IMR-90 (cell line): ENCODE measurements at regions not wholly inside any gene's neighbourhood (a gene's known extent, or its start where the extent isn't known, plus 50 kb on each side); places are given as distances from the start of the nearest gene placed in this dataset.

ENCODE experiments used
- ATAC-seq: fragments of 200-7000 bp; cut with Tn5 transposase; 2 replicates; pipeline ENCODE4 v1.9.1; 2020; ENCODE audit warnings: low read depth, mild to moderate bottlenecking, moderate library complexity
- BruUV-seq: library from RNA; stranded (reverse); fragments of 400-500 nt; replicated peaks from 2 replicates; lab custom pipeline; 2021; lab: Mats Ljungman, UMichigan
- CTCF ChIA-PET: fragments of 300-600 bp; formaldehyde crosslinking; extraction: SDS; loops from one replicate; lab custom pipeline; 2021; ENCODE audit warnings: antibody characterized with exemption; lab: Yijun Ruan, JAX
- POLR2A ChIA-PET: fragments of 300-600 bp; sonication (Branson Sonifier 250); formaldehyde crosslinking; loops from one replicate; lab custom pipeline; 2022; ENCODE audit warnings: antibody characterized with exemption; ENCODE audit not compliant: unreplicated experiment; lab: Charles Lee
- DNase-seq: peaks from one replicate; pipeline ENCODE4 v3.0.0; 2013
- H2AFZ ChIP-seq: replicated peaks from 2 replicates; pipeline ENCODE3; 2013; ENCODE audit warnings: low read length, mild to moderate bottlenecking; ENCODE audit not compliant: poor library complexity
- H2AK5ac ChIP-seq: 2 replicates; pipeline ENCODE4 v1.6.1; 2013; ENCODE audit warnings: low read depth, low read length, inconsistent platforms
- H2AK9ac ChIP-seq: replicated peaks from 2 replicates; pipeline ENCODE3; 2013; ENCODE audit warnings: mild to moderate bottlenecking, low read depth, low read length, moderate library complexity; ENCODE audit not compliant: poor library complexity
- H2BK120ac ChIP-seq: 2 replicates; pipeline ENCODE4 v1.6.1; 2013; ENCODE audit warnings: low read depth, low read length, inconsistent platforms
- H2BK15ac ChIP-seq: 3 replicates; pipeline ENCODE4 v1.6.1; 2013; ENCODE audit warnings: low read depth, low read length, inconsistent platforms
- H2BK20ac ChIP-seq: 2 replicates; pipeline ENCODE4 v1.6.1; 2013; ENCODE audit warnings: low read depth, mild to moderate bottlenecking, inconsistent platforms, low read length, moderate library complexity
- H2BK5ac ChIP-seq: 2 replicates; pipeline ENCODE4 v1.6.1; 2013; ENCODE audit warnings: mild to moderate bottlenecking, low read depth, low read length, inconsistent platforms; ENCODE audit not compliant: poor library complexity, severe bottlenecking
- H3K14ac ChIP-seq: replicated peaks from 2 replicates; pipeline ENCODE4 v1.6.1; 2013; ENCODE audit warnings: low read depth, low read length, inconsistent platforms
- H3K18ac ChIP-seq: 2 replicates; pipeline ENCODE4 v1.6.1; 2013; ENCODE audit warnings: low read depth, low read length, control low read depth
- H3K23ac ChIP-seq: 2 replicates; pipeline ENCODE4 v1.6.1; 2013; ENCODE audit warnings: low read depth, low read length, inconsistent platforms
- H3K27ac ChIP-seq: 2 replicates; pipeline ENCODE4 v1.5.1; 2013; ENCODE audit warnings: mild to moderate bottlenecking, control low read depth, low read length; ENCODE audit not compliant: insufficient read depth
- H3K27me3 ChIP-seq: 2 replicates; pipeline ENCODE4 v1.6.1; 2013; ENCODE audit warnings: low read length; ENCODE audit not compliant: control insufficient read depth, insufficient read depth
- H3K36me3 ChIP-seq: 2 replicates; pipeline ENCODE4 v1.6.1; 2013; ENCODE audit warnings: low read length, mixed read lengths; ENCODE audit not compliant: control insufficient read depth, insufficient read depth
- H3K4ac ChIP-seq: 2 replicates; pipeline ENCODE4 v1.6.1; 2013; ENCODE audit warnings: low read depth, low read length, inconsistent platforms
- H3K4me1 ChIP-seq: 2 replicates; pipeline ENCODE4 v1.6.1; 2013; ENCODE audit warnings: low read length, mixed read lengths; ENCODE audit not compliant: control insufficient read depth, insufficient read depth
- H3K4me2 ChIP-seq: 2 replicates; pipeline ENCODE4 v1.6.1; 2013; ENCODE audit warnings: low read depth, mild to moderate bottlenecking, control low read depth, low read length, moderate library complexity
- H3K4me3 ChIP-seq: 2 replicates; pipeline ENCODE4 v1.5.1; 2013; ENCODE audit warnings: low read depth, mild to moderate bottlenecking, control low read depth, low read length, moderate library complexity; ENCODE audit not compliant: insufficient read depth
- H3K56ac ChIP-seq: 2 replicates; pipeline ENCODE4 v1.6.1; 2013; ENCODE audit warnings: low read length, inconsistent platforms; ENCODE audit not compliant: insufficient read depth; ENCODE audit errors: extremely low read depth
- H3K79me1 ChIP-seq, 2 experiments: 2 replicates each; pipeline ENCODE4 v1.6.1; 2013; ENCODE audit warnings: low read length in 2 of 2, inconsistent platforms in 1 of 2, low read depth in 1 of 2
- H3K9ac ChIP-seq: 2 replicates; pipeline ENCODE4 v1.6.1; 2013; ENCODE audit warnings: low read depth, low read length, control low read depth
- H3K9me1 ChIP-seq: 2 replicates; pipeline ENCODE4 v1.6.1; 2013; ENCODE audit warnings: low read length, inconsistent platforms; ENCODE audit not compliant: insufficient read depth
- H3K9me3 ChIP-seq: 2 replicates; pipeline ENCODE4 v1.6.1; 2013; ENCODE audit warnings: low read length; ENCODE audit not compliant: control insufficient read depth, insufficient read depth
- H4K20me1 ChIP-seq: 2 replicates; pipeline ENCODE4 v1.6.1; 2013; ENCODE audit warnings: low read length, inconsistent platforms; ENCODE audit not compliant: insufficient read depth
- H4K5ac ChIP-seq: 2 replicates; pipeline ENCODE4 v1.6.1; 2013; ENCODE audit warnings: mild to moderate bottlenecking, low read depth, low read length, control low read depth
- H4K8ac ChIP-seq, 2 experiments: 2 replicates each; pipeline ENCODE4 v1.6.1; 2013; ENCODE audit warnings: low read depth in 2 of 2, low read length in 2 of 2, control low read depth in 1 of 2, inconsistent platforms in 1 of 2
- H4K91ac ChIP-seq: 2 replicates; pipeline ENCODE4 v1.6.1; 2013; ENCODE audit warnings: low read depth, low read length, inconsistent platforms; ENCODE audit not compliant: insufficient read depth
- CHD1 ChIP-seq: IDR thresholded peaks from 2 replicates; pipeline ENCODE4 v1.6.1; 2012; ENCODE audit warnings: low read depth, low read length, improper control_type of control experiment
- POLR2A ChIP-seq: IDR thresholded peaks from 2 replicates; pipeline ENCODE4 v1.6.1; 2012; ENCODE audit warnings: mild to moderate bottlenecking, low read depth, low read length
- RAD21 ChIP-seq: IDR thresholded peaks from 2 replicates; pipeline ENCODE4 v1.6.1; 2012; ENCODE audit warnings: low read length, improper control_type of control experiment
- RFX5 ChIP-seq: IDR thresholded peaks from 2 replicates; pipeline ENCODE4 v1.8.0; 2012; ENCODE audit warnings: low read depth, mild to moderate bottlenecking, low read length, moderate library complexity
- SMC3 ChIP-seq: fragments of 150-350 bp; IDR thresholded peaks from 2 replicates; pipeline ENCODE4 v1.6.1; 2016; ENCODE audit warnings: low read depth, mild to moderate bottlenecking, antibody characterized with exemption, low read length, moderate library complexity
- WGBS, 2 experiments: methylation state at CpG; one replicate each; pipeline versions ENCODE4 v1.1.5 to v1.1.7; 2013; ENCODE audit warnings: missing lambda C conversion rate in 2 of 2; ENCODE audit not compliant: insufficient read length in 1 of 2; ENCODE audit errors: extremely low coverage in 2 of 2; 5-methylcytosine and 5-hydroxymethylcytosine counted together
- dilution Hi-C: fragments of 300-500 bp; cut with HindIII; formaldehyde crosslinking; loops from one replicate; pipeline ENCODE4 v1.14.3; 2018; ENCODE audit warnings: low sequenced_read_pairs; ENCODE audit not compliant: unreplicated experiment
- in situ Hi-C: fragments of 300-500 bp; cut with MboI; formaldehyde crosslinking; loops from 3 replicates; pipeline ENCODE4 v1.14.3; 2019; ENCODE audit warnings: low sequenced_read_pairs, inconsistent platforms, mixed read lengths
- intact Hi-C: fragments of 100-400 bp; cut with micrococcal nuclease; formaldehyde crosslinking; loops from 2 replicates; pipeline ENCODE4 v1.10.0; 2022
- TF ChIP-seq, protein P1 (sequence below): conservative IDR thresholded peaks from 2 replicates; pipeline ENCODE4 v1.5.1; 2012; ENCODE audit warnings: mild to moderate bottlenecking, low read depth, low read length, improper control_type of control experiment

DNA sequence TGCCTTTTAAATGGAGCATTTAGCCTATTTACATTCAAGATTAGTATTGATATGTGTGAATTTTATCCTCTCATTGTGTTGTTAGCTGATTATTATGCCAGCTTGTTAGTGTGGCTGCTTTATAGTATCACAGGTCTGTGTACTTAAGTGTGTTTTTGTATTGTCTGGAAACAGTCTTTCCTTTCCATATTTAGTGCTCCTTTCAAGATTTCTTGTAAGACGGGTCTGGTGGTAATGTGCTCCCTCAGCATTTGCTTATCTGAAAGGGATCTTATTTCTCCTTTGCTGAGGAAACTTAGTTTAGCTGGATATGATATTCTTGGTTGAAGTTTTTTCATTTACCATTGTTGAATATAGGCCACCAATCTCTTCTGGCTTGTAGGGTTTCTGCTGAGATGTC is 549.0 kb downstream of the EPHA3 start:
- H3K79me1 ChIP-seq, result no peaks in the 10 kb centered on the region
- POLR2A ChIA-PET, result no interaction called here
- no TSS peak for BruUV-seq

More for the DNA sequence above, 549.0 kb downstream of the EPHA3 start:
- Histone ChIP-seq H3K27me3 (no peaks in the 10 kb centered on the region), H4K5ac (no peak overlapping the region), H3K36me3 (no peaks in the 10 kb centered on the region), H3K9me3 (peaks cover 2% of the 10 kb centered on the region; the same call in 1 of the 2 replicates), H3K9me1 (no peaks in the 10 kb centered on the region), H2AFZ (no peak overlapping the region), H3K4me2 (no peak overlapping the region), H3K4me3 (no peak overlapping the region), H3K23ac (no peak overlapping the region), H3K9ac (no peak overlapping the region), H2AK5ac (no peak overlapping the region), H2BK15ac (no peak overlapping the region), H4K91ac (no peak overlapping the region), H3K56ac (no peak overlapping the region), H3K18ac (no peak overlapping the region), H3K4me1 (no peaks in the 10 kb centered on the region), H3K27ac (no peak overlapping the region), H4K8ac (no peak overlapping the region), H2BK5ac (no peak overlapping the region), H3K14ac (no peak overlapping the region), H2AK9ac (no peak overlapping the region), H4K20me1 (no peaks in the 10 kb centered on the region), H3K4ac (no peak overlapping the region), H2BK20ac (no peak overlapping the region), H2BK120ac (no peak overlapping the region)
- WGBS, 2 experiments, result no CpG with 5 or more reads among the region's 1 CpG
- DNase-seq (no peak), ATAC-seq (no peak)
- in situ Hi-C loops, result no loop called here
- TF ChIP-seq, protein P1, sequence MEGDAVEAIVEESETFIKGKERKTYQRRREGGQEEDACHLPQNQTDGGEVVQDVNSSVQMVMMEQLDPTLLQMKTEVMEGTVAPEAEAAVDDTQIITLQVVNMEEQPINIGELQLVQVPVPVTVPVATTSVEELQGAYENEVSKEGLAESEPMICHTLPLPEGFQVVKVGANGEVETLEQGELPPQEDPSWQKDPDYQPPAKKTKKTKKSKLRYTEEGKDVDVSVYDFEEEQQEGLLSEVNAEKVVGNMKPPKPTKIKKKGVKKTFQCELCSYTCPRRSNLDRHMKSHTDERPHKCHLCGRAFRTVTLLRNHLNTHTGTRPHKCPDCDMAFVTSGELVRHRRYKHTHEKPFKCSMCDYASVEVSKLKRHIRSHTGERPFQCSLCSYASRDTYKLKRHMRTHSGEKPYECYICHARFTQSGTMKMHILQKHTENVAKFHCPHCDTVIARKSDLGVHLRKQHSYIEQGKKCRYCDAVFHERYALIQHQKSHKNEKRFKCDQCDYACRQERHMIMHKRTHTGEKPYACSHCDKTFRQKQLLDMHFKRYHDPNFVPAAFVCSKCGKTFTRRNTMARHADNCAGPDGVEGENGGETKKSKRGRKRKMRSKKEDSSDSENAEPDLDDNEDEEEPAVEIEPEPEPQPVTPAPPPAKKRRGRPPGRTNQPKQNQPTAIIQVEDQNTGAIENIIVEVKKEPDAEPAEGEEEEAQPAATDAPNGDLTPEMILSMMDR, result no peak
- TF ChIP-seq POLR2A (no peak), RFX5 (no peak), CHD1 (no peak), SMC3 (no peak), RAD21 (no peak)
- intact Hi-C loops, result no loop called here
- dilution Hi-C loops, result no loop called here
- CTCF ChIA-PET, result no interaction called here
